H9 (cell line): ENCODE measurements at regions not wholly inside any gene's neighbourhood (a gene's known extent, or its start where the extent isn't known, plus 50 kb on each side); places are given as distances from the start of the nearest gene placed in this dataset.

Experiments used
- DNase-seq: peaks from one replicate; pipeline ENCODE4 v3.0.0-alpha.2; 2017
- H2AFZ ChIP-seq: one replicate; pipeline ENCODE4 v1.6.1; 2013; ENCODE audit warnings: mild to moderate bottlenecking, low read length, control low read depth, moderate library complexity
- H2AK5ac ChIP-seq: 2 replicates; pipeline ENCODE4 v1.6.1; 2013; ENCODE audit warnings: low read length, control low read depth, mixed read lengths; ENCODE audit not compliant: insufficient read length
- H2BK120ac ChIP-seq: one replicate; pipeline ENCODE4 v1.6.1; 2013; ENCODE audit warnings: low read depth, mild to moderate bottlenecking, low read length, control low read depth, inconsistent platforms; ENCODE audit not compliant: poor library complexity, severe bottlenecking
- H2BK12ac ChIP-seq: 2 replicates; pipeline ENCODE4 v1.6.1; 2013; ENCODE audit warnings: low read length, control low read depth, mixed read lengths, low read depth; ENCODE audit not compliant: insufficient read length
- H2BK15ac ChIP-seq: 2 replicates; pipeline ENCODE4 v1.6.1; 2013; ENCODE audit warnings: low read depth, low read length, control low read depth
- H2BK20ac ChIP-seq: one replicate; pipeline ENCODE4 v1.6.1; 2013; ENCODE audit warnings: low read depth, mild to moderate bottlenecking, low read length, control low read depth, inconsistent platforms; ENCODE audit not compliant: poor library complexity, severe bottlenecking
- H2BK5ac ChIP-seq: 2 replicates; pipeline ENCODE4 v1.6.1; 2013; ENCODE audit warnings: low read length, control low read depth, mixed read lengths; ENCODE audit not compliant: insufficient read length
- H3K14ac ChIP-seq: 2 replicates; pipeline ENCODE4 v1.6.1; 2013; ENCODE audit warnings: low read length, control low read depth; ENCODE audit not compliant: insufficient read depth
- H3K18ac ChIP-seq: 2 replicates; pipeline ENCODE4 v1.6.1; 2013; ENCODE audit warnings: low read depth, mild to moderate bottlenecking, mixed read lengths, low read length, control low read depth; ENCODE audit not compliant: insufficient read length
- H3K23ac ChIP-seq: 2 replicates; pipeline ENCODE4 v1.6.1; 2013; ENCODE audit warnings: low read length, control low read depth, mixed read lengths, low read depth; ENCODE audit not compliant: insufficient read length
- H3K23me2 ChIP-seq: 2 replicates; pipeline ENCODE4 v1.6.1; 2013; ENCODE audit warnings: low read depth, mild to moderate bottlenecking, mixed read lengths, low read length, control low read depth; ENCODE audit not compliant: insufficient read length, poor library complexity, severe bottlenecking
- H3K27ac ChIP-seq: 2 replicates; pipeline ENCODE4 v1.5.1; 2013; ENCODE audit warnings: low read length, control low read depth, mixed read lengths, low read depth; ENCODE audit not compliant: insufficient read length
- H3K27me3 ChIP-seq: 2 replicates; pipeline ENCODE4 v1.6.1; 2013; ENCODE audit warnings: low read length, control low read depth, inconsistent platforms; ENCODE audit not compliant: insufficient read depth
- H3K4ac ChIP-seq: 2 replicates; pipeline ENCODE4 v1.6.1; 2013; ENCODE audit warnings: low read depth, mild to moderate bottlenecking, control low read depth, inconsistent platforms, low read length, moderate library complexity
- H3K4me1 ChIP-seq: 2 replicates; pipeline ENCODE4 v1.6.1; 2013; ENCODE audit warnings: low read length, control low read depth, inconsistent platforms; ENCODE audit not compliant: insufficient read depth
- H3K4me2 ChIP-seq: 2 replicates; pipeline ENCODE4 v1.6.1; 2013; ENCODE audit warnings: low read length, control low read depth, mixed read lengths; ENCODE audit not compliant: insufficient read length, insufficient read depth
- H3K56ac ChIP-seq: 2 replicates; pipeline ENCODE4 v1.6.1; 2013; ENCODE audit warnings: low read depth, mild to moderate bottlenecking, mixed read lengths, low read length, control low read depth; ENCODE audit not compliant: insufficient read length
- H3K79me1 ChIP-seq: 2 replicates; pipeline ENCODE4 v1.6.1; 2013; ENCODE audit warnings: low read depth, mild to moderate bottlenecking, moderate library complexity, low read length, control low read depth, inconsistent platforms; ENCODE audit not compliant: insufficient read depth, poor library complexity, severe bottlenecking
- H3K79me2 ChIP-seq: 2 replicates; pipeline ENCODE4 v1.6.1; 2013; ENCODE audit warnings: low read length, control low read depth, inconsistent platforms; ENCODE audit not compliant: insufficient read depth
- H3K9ac ChIP-seq: 2 replicates; pipeline ENCODE4 v1.6.1; 2013; ENCODE audit warnings: low read length, control low read depth, mixed read lengths; ENCODE audit not compliant: insufficient read length; ENCODE audit errors: extremely low read depth
- H3K9me3 ChIP-seq: one replicate; pipeline ENCODE4 v1.6.1; 2013; ENCODE audit warnings: low read depth, low read length, inconsistent platforms; ENCODE audit not compliant: control insufficient read depth
- H3T11ph ChIP-seq: one replicate; pipeline ENCODE4 v1.6.1; 2013; ENCODE audit warnings: mild to moderate bottlenecking, low read length, control low read depth, inconsistent platforms
- H4K20me1 ChIP-seq: one replicate; pipeline ENCODE4 v1.6.1; 2013; ENCODE audit not compliant: control insufficient read depth, insufficient read length, insufficient read depth
- H4K5ac ChIP-seq: 2 replicates; pipeline ENCODE4 v1.6.1; 2013; ENCODE audit warnings: low read depth, mild to moderate bottlenecking, mixed read lengths, low read length, control low read depth; ENCODE audit not compliant: insufficient read length
- H4K8ac ChIP-seq: replicated peaks from 2 replicates; pipeline ENCODE4 v1.6.1; 2013; ENCODE audit warnings: low read length, control low read depth, mixed read lengths, low read depth; ENCODE audit not compliant: insufficient read length
- H4K91ac ChIP-seq: 2 replicates; pipeline ENCODE4 v1.6.1; 2013; ENCODE audit warnings: low read depth, mild to moderate bottlenecking, moderate library complexity, mixed read lengths, low read length, control low read depth; ENCODE audit not compliant: insufficient read length
- H3K27ac Mint-ChIP-seq, 3 experiments: 2 replicates in 2 of 3; 3 replicates in 1 of 3; pipeline ENCODE4 v1.8.0; 2020 to 2021; ENCODE audit warnings: mixed read lengths in 3 of 3, mild to moderate bottlenecking in 1 of 3, moderate library complexity in 1 of 3
- H3K27me3 Mint-ChIP-seq: 2 replicates; pipeline ENCODE4 v1.8.0; 2021; ENCODE audit warnings: low read depth, mild to moderate bottlenecking, moderate library complexity, mixed read lengths
- H3K36me3 Mint-ChIP-seq, 3 experiments: 2 replicates in 2 of 3; 3 replicates in 1 of 3; pipeline ENCODE4 v1.8.0; 2020 to 2021; ENCODE audit warnings: low read depth in 3 of 3, mixed read lengths in 3 of 3; ENCODE audit not compliant: insufficient read depth in 1 of 3
- H3K4me1 Mint-ChIP-seq, 2 experiments: 2 replicates each; pipeline ENCODE4 v1.8.0; 2020; ENCODE audit warnings: mixed read lengths in 2 of 2
- H3K4me3 Mint-ChIP-seq, 2 experiments: 2 replicates in 1 of 2; 3 replicates in 1 of 2; pipeline ENCODE4 v1.8.0; 2020 to 2021; ENCODE audit warnings: mild to moderate bottlenecking in 2 of 2, mixed read lengths in 2 of 2, moderate library complexity in 1 of 2
- H3K9me3 Mint-ChIP-seq, 2 experiments: 2 replicates in 1 of 2; 3 replicates in 1 of 2; pipeline ENCODE4 v1.8.0; 2020; ENCODE audit warnings: mild to moderate bottlenecking in 2 of 2, mixed read lengths in 2 of 2, moderate library complexity in 1 of 2
- WGBS: extraction: QIAGEN DNeasy Blood & Tissue Kit; methylation state at CpG from one replicate; pipeline ENCODE4 v1.1.7; 2013; ENCODE audit warnings: missing lambda C conversion rate, low lambda C conversion rate, mixed read lengths; ENCODE audit not compliant: insufficient read length; ENCODE audit errors: extremely low coverage; 5-methylcytosine and 5-hydroxymethylcytosine counted together
- TF ChIP-seq, protein P1 (sequence below): fragments of 200-600 bp; sonication (generic); conservative IDR thresholded peaks from 3 replicates; pipeline ENCODE4 v1.8.0; 2021; ENCODE audit warnings: antibody characterized with exemption, mild to moderate bottlenecking

DNA sequence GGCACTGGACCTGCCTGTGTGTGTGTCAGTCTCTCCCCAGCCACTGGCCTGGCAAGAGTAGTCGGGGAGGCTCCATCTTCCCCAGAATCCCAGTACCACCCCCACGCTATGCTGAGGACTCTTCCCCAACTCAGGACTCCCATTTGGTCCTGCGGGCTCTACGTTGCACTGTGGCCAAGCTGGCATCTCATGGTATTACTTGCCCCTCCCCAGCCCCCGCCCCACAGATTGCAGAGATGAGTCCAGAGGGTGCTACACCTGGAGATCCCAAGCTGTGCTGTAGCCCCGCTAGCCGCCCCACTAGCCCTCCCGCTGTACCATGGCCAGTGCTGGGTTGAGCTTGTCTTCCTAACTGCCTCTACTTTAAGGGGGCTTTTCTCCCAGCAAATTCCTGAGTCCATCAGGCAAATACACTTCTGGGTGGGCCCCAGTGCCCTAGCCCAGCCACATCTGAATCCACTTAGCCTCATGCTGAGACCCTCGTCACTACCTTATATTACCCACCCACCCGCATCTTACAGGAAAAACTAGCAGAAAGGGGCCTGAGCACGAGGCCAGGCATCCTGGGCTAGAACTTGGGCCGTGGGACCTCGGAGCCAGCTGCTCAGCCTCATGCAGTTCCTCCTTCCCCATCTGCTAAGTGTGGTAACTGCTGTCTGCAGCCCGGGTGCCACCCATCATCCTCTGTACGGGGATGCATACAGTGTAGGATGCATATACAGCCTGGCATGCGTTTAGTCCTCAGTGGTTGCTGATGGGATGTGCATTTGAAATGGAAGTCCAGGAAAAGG lies 65.8 kb upstream of the CACUL1 start:
- Histone ChIP-seq H4K8ac (no peak overlapping the region), H3K4me2 (no peak overlapping the region), H3K4me1 (no peaks in the 10 kb centered on the region), H3K14ac (no peak overlapping the region), H3K27ac (no peak overlapping the region), H2BK120ac (no peak overlapping the region), H2BK20ac (no peak overlapping the region), H2BK5ac (no peak overlapping the region), H3K23ac (no peak overlapping the region), H2BK15ac (no peak overlapping the region), H3K9me3 (no peaks in the 10 kb centered on the region), H2AK5ac (no peak overlapping the region), H4K20me1 (peaks cover 3% of the 10 kb centered on the region), H3K18ac (no peak overlapping the region), H2AFZ (no peak overlapping the region), H4K91ac (no peak overlapping the region), H3K27me3 (no peaks in the 10 kb centered on the region), H3K79me1 (no peaks in the 10 kb centered on the region), H3K4ac (no peak overlapping the region), H2BK12ac (no peak overlapping the region), H3K56ac (no peak overlapping the region), H3K79me2 (no peaks in the 10 kb centered on the region), H4K5ac (no peak overlapping the region), H3K23me2 (no peaks in the 10 kb centered on the region), H3K9ac (no peak overlapping the region), H3T11ph (no peak overlapping the region)
- Mint-ChIP-seq H3K9me3 (no peaks in the 10 kb centered on the region), H3K4me1 (no peaks in the 10 kb centered on the region; a peak in 1 of 4 replicates), H3K4me3 (no peak overlapping the region), H3K27ac (peak overlapping the region in 1 of 3 experiments; percentile 31; a peak in 1 of 7 replicates), H3K36me3 (no peaks in the 10 kb centered on the region; a peak in 1 of 7 replicates), H3K27me3 (no peaks in the 10 kb centered on the region; the same call in 1 of the 2 replicates)
- TF ChIP-seq, protein P1, sequence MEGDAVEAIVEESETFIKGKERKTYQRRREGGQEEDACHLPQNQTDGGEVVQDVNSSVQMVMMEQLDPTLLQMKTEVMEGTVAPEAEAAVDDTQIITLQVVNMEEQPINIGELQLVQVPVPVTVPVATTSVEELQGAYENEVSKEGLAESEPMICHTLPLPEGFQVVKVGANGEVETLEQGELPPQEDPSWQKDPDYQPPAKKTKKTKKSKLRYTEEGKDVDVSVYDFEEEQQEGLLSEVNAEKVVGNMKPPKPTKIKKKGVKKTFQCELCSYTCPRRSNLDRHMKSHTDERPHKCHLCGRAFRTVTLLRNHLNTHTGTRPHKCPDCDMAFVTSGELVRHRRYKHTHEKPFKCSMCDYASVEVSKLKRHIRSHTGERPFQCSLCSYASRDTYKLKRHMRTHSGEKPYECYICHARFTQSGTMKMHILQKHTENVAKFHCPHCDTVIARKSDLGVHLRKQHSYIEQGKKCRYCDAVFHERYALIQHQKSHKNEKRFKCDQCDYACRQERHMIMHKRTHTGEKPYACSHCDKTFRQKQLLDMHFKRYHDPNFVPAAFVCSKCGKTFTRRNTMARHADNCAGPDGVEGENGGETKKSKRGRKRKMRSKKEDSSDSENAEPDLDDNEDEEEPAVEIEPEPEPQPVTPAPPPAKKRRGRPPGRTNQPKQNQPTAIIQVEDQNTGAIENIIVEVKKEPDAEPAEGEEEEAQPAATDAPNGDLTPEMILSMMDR, result no peak
- DNase-seq, result no peak
- WGBS, result no CpG with 5 or more reads among the region's 16 CpGs
